PC-3 (cell line): ENCODE measurements at regions not wholly inside any gene's neighbourhood (a gene's known extent, or its start where the extent isn't known, plus 50 kb on each side); places are given as distances from the start of the nearest gene placed in this dataset.

Source experiments
- ATAC-seq: fragments of 200-7000 bp; cut with Tn5 transposase; 2 replicates; pipeline ENCODE4 v1.9.1; 2020; ENCODE audit warnings: mild to moderate bottlenecking, moderate library complexity
- BruUV-seq: library from RNA; stranded (reverse); fragments of 400-500 nt; replicated peaks from 2 replicates; lab custom pipeline; 2021; lab: Mats Ljungman, UMichigan
- CTCF ChIA-PET: fragments of 300-600 bp; sonication (Branson Sonifier 250); formaldehyde crosslinking; loops from one replicate; lab custom pipeline; 2022; ENCODE audit warnings: antibody characterized with exemption; lab: Charles Lee
- POLR2A ChIA-PET: fragments of 300-600 bp; sonication (Branson Sonifier 250); formaldehyde crosslinking; loops from one replicate; lab custom pipeline; 2022; ENCODE audit warnings: antibody characterized with exemption; ENCODE audit not compliant: unreplicated experiment; lab: Charles Lee
- DNase-seq: peaks from one replicate; pipeline ENCODE4 v3.0.0-alpha.2; 2015
- H2AFZ ChIP-seq: fragments of 300-600 bp; sonication (generic); 2 replicates; pipeline ENCODE4 v1.6.0; 2016; ENCODE audit warnings: antibody characterized with exemption, low read length
- H3F3A ChIP-seq: fragments of 300-600 bp; sonication (generic); one replicate; pipeline ENCODE4 v1.6.0; 2017; ENCODE audit warnings: antibody characterized with exemption, low read length, control low read depth, mild to moderate bottlenecking; ENCODE audit not compliant: unreplicated experiment
- H3K27ac ChIP-seq: fragments of 300-600 bp; sonication (generic); 2 replicates; pipeline ENCODE4 v1.5.1; 2016; ENCODE audit warnings: mild to moderate bottlenecking, low read length
- H3K27me3 ChIP-seq: fragments of 300-600 bp; sonication (generic); 2 replicates; pipeline ENCODE4 v1.6.1; 2016; ENCODE audit warnings: low read length, mixed read lengths
- H3K36me3 ChIP-seq: fragments of 300-600 bp; sonication (generic); 2 replicates; pipeline ENCODE4 v1.6.1; 2016; ENCODE audit warnings: low read depth, mixed run types, low read length, mixed read lengths
- H3K4me1 ChIP-seq: fragments of 300-600 bp; sonication (generic); 2 replicates; pipeline ENCODE4 v1.5.1; 2016; ENCODE audit warnings: low read length; ENCODE audit not compliant: insufficient read depth
- H3K4me2 ChIP-seq: fragments of 300-600 bp; sonication (generic); 2 replicates; pipeline ENCODE4 v1.6.0; 2016; ENCODE audit warnings: low read length
- H3K4me3 ChIP-seq: fragments of 300-600 bp; sonication (generic); 2 replicates; pipeline ENCODE4 v1.5.1; 2016; ENCODE audit warnings: mild to moderate bottlenecking, low read length, mixed read lengths
- H3K79me2 ChIP-seq: fragments of 300-600 bp; sonication (generic); 2 replicates; pipeline ENCODE4 v1.6.1; 2017; ENCODE audit warnings: low read length, mixed read lengths
- H3K9ac ChIP-seq: fragments of 300-600 bp; sonication (generic); 2 replicates; pipeline ENCODE4 v1.6.0; 2016; ENCODE audit warnings: mild to moderate bottlenecking, low read length
- H3K9me2 ChIP-seq: fragments of 300-600 bp; sonication (generic); replicated peaks from 2 replicates; pipeline ENCODE4 v1.6.1; 2016; ENCODE audit warnings: mixed run types, low read length, mixed read lengths
- H3K9me3 ChIP-seq: fragments of 300-600 bp; sonication (generic); 2 replicates; pipeline ENCODE4 v1.6.1; 2016; ENCODE audit warnings: low read length, mixed read lengths
- H4K20me1 ChIP-seq: fragments of 300-600 bp; sonication (generic); 2 replicates; pipeline ENCODE4 v1.6.1; 2016; ENCODE audit warnings: low read length, mixed read lengths
- EZH2 ChIP-seq: fragments of 300-600 bp; sonication (generic); IDR thresholded peaks from one replicate; pipeline ENCODE4 v1.6.1; 2017; ENCODE audit warnings: antibody characterized with exemption, mild to moderate bottlenecking, low read length; ENCODE audit not compliant: unreplicated experiment
- EZH2phosphoT487 ChIP-seq: fragments of 300-600 bp; sonication (generic); IDR thresholded peaks from 2 replicates; pipeline ENCODE4 v1.6.1; 2018; ENCODE audit warnings: mild to moderate bottlenecking, antibody characterized with exemption, low read length, borderline replicate concordance
- intact Hi-C: fragments of 100-400 bp; cut with micrococcal nuclease; formaldehyde crosslinking; loops from 2 replicates; pipeline ENCODE4 v1.9.0; 2023
- TF ChIP-seq, protein P1 (sequence below): fragments of 300-600 bp; sonication (generic); conservative IDR thresholded peaks from 2 replicates; pipeline ENCODE4 v1.5.1; 2017; ENCODE audit warnings: antibody characterized with exemption, low read depth, mild to moderate bottlenecking, low read length

DNA sequence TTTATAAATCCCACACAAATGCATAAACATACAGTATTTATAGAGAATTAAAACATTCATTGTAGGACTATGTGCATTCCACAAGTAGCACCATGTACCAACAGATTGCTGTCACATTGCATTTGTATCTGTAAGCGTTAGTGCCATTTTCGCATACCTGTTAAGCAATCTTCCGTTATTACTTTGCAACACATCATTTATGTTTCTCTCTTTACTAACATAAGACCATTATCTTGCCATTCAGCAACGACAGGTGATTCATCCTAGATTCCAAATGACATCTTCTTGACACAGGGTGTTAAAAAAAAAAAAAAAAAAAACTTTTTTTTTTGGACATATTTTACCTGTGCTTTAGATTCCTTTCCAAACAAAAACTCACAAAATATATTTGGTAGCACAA lies 511.8 kb downstream of the ELAVL2 start:
- H4K20me1 ChIP-seq, result no peaks in the 10 kb centered on the region
- no peaks in the 10 kb centered on the region for H3F3A ChIP-seq
- no TSS peak for BruUV-seq
- no peaks in the 10 kb centered on the region for H3K27me3 ChIP-seq
- ChIA-PET CTCF (no interaction called here), POLR2A (no interaction called here)
- H3K4me3 ChIP-seq, result no peak overlapping the region
- no peak overlapping the region for H3K27ac ChIP-seq
- H3K9me2 ChIP-seq, result no peaks in the 10 kb centered on the region
- intact Hi-C loops, result no loop called here
- no peaks in the 10 kb centered on the region for H3K9me3 ChIP-seq
- no peak for DNase-seq
- H2AFZ ChIP-seq, result no peak overlapping the region
- no peaks in the 10 kb centered on the region for H3K36me3 ChIP-seq
- H3K4me1 ChIP-seq, result no peaks in the 10 kb centered on the region
- H3K79me2 ChIP-seq, result no peaks in the 10 kb centered on the region
- no peak for TF ChIP-seq EZH2
- TF ChIP-seq, protein P1, sequence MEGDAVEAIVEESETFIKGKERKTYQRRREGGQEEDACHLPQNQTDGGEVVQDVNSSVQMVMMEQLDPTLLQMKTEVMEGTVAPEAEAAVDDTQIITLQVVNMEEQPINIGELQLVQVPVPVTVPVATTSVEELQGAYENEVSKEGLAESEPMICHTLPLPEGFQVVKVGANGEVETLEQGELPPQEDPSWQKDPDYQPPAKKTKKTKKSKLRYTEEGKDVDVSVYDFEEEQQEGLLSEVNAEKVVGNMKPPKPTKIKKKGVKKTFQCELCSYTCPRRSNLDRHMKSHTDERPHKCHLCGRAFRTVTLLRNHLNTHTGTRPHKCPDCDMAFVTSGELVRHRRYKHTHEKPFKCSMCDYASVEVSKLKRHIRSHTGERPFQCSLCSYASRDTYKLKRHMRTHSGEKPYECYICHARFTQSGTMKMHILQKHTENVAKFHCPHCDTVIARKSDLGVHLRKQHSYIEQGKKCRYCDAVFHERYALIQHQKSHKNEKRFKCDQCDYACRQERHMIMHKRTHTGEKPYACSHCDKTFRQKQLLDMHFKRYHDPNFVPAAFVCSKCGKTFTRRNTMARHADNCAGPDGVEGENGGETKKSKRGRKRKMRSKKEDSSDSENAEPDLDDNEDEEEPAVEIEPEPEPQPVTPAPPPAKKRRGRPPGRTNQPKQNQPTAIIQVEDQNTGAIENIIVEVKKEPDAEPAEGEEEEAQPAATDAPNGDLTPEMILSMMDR, result no peak
- no peak for TF ChIP-seq EZH2phosphoT487
- no peak overlapping the region for H3K4me2 ChIP-seq
- no peak for ATAC-seq
- H3K9ac ChIP-seq, result no peak overlapping the region

- Histone ChIP-seq H3F3A (no peaks in the 10 kb centered on the region), H4K20me1 (no peaks in the 10 kb centered on the region), H3K9me2 (no peaks in the 10 kb centered on the region), H3K79me2 (no peaks in the 10 kb centered on the region), H3K36me3 (no peaks in the 10 kb centered on the region), H3K4me2 (no peak overlapping the region), H3K4me1 (no peaks in the 10 kb centered on the region), H3K4me3 (no peak overlapping the region), H2AFZ (no peak overlapping the region), H3K27me3 (no peaks in the 10 kb centered on the region), H3K9ac (no peak overlapping the region), H3K9me3 (no peaks in the 10 kb centered on the region), H3K27ac (no peak overlapping the region)
- no TSS peak for BruUV-seq
- POLR2A ChIA-PET, result no interaction called here
- no peak for DNase-seq
- ATAC-seq, result no peak
- CTCF ChIA-PET, result no interaction called here
- TF ChIP-seq EZH2 (no peak), EZH2phosphoT487 (no peak)
- intact Hi-C loops, result no loop called here
These were observed 506.9 kb downstream of the ELAVL2 start for GRCh38 chr9:23319092-23319491.

GRCh38 chr9:23321049-23321448 lies 505.0 kb downstream of the ELAVL2 start:
- Histone ChIP-seq H3K36me3 (no peaks in the 10 kb centered on the region), H4K20me1 (no peaks in the 10 kb centered on the region), H3K9ac (no peak overlapping the region), H3K4me1 (no peaks in the 10 kb centered on the region), H3F3A (no peaks in the 10 kb centered on the region), H3K9me2 (no peaks in the 10 kb centered on the region), H3K4me3 (no peak overlapping the region), H3K79me2 (no peaks in the 10 kb centered on the region), H3K9me3 (no peaks in the 10 kb centered on the region), H3K27me3 (no peaks in the 10 kb centered on the region), H2AFZ (no peak overlapping the region), H3K4me2 (no peak overlapping the region), H3K27ac (no peak overlapping the region)
- BruUV-seq, result no TSS peak
- ChIA-PET CTCF (no interaction called here), POLR2A (no interaction called here)
- ATAC-seq, result no peak
- intact Hi-C loops, result no loop called here
- DNase-seq, result no peak
- TF ChIP-seq EZH2phosphoT487 (no peak), EZH2 (no peak)
- TF ChIP-seq, protein P1, result no peak
